NCI-H774 (cell line): ENCODE measurements at regions not wholly inside any gene's neighbourhood (a gene's known extent, or its start where the extent isn't known, plus 50 kb on each side); places are given as distances from the start of the nearest gene placed in this dataset.

Experiments used
- DNase-seq: peaks from one replicate; lab custom pipeline; 2025; lab: John Stamatoyannopoulos, UW

GRCh38 chr2:121961761-121962160, 206.3 kb downstream of the TSN start:
- DNase-seq = no peak

- DNase-seq = no peak
These were observed 210.2 kb downstream of the TSN start for GRCh38 chr2:121965661-121966060.

- DNase-seq = no peak
These were observed 211.2 kb downstream of the TSN start for GRCh38 chr2:121966663-121967062.

GRCh38 chr2:121969166-121969565, 213.7 kb downstream of the TSN start:
- DNase-seq = no peak

- DNase-seq = no peak
These were observed 214.6 kb downstream of the TSN start for GRCh38 chr2:121969766-121970639.

- DNase-seq = no peak
These were observed 216.8 kb downstream of the TSN start for GRCh38 chr2:121972203-121972602.

GRCh38 chr2:121974897-121975661, 219.6 kb downstream of the TSN start:
- peak; percentile 82 for DNase-seq

- no peak for DNase-seq
These were observed 221.5 kb downstream of the TSN start for GRCh38 chr2:121976926-121977325.

- DNase-seq = no peak
These were observed 221.9 kb downstream of the TSN start for GRCh38 chr2:121977326-121977725.

- no peak for DNase-seq
These were observed 237.2 kb downstream of the TSN start for GRCh38 chr2:121992700-121993099.

GRCh38 chr2:121993682-121994081, 238.2 kb downstream of the TSN start:
- no peak for DNase-seq

- DNase-seq = no peak
These were observed 239.1 kb downstream of the TSN start for GRCh38 chr2:121994238-121995206.

- DNase-seq = no peak
These were observed 243.3 kb downstream of the TSN start for GRCh38 chr2:121998751-121999150.

GRCh38 chr2:121999264-121999663, 243.8 kb downstream of the TSN start:
- DNase-seq = no peak

GRCh38 chr2:122000556-122001340, 245.3 kb downstream of the TSN start:
- no peak for DNase-seq

- no peak for DNase-seq
These were observed 246.0 kb downstream of the TSN start for GRCh38 chr2:122001441-122001874.

- DNase-seq = no peak
These were observed 247.9 kb downstream of the TSN start for GRCh38 chr2:122003196-122003940.

GRCh38 chr2:122007126-122007525, 251.7 kb downstream of the TSN start:
- no peak for DNase-seq

- no peak for DNase-seq
These were observed 252.1 kb downstream of the TSN start for GRCh38 chr2:122007577-122007976.

- DNase-seq = no peak
These were observed 254.1 kb downstream of the TSN start for GRCh38 chr2:122009561-122009960.
